Astrocyte (in vitro differentiated cells and primary cell): ENCODE measurements at regions not wholly inside any gene's neighbourhood (a gene's known extent, or its start where the extent isn't known, plus 50 kb on each side); places are given as distances from the start of the nearest gene placed in this dataset.

Experiments
- DNase-seq: peaks from one replicate; pipeline ENCODE4 v3.0.0-alpha.2; 2010; ENCODE audit warnings: low read depth
- FAIRE-seq: peaks from 2 replicates; lab custom pipeline; 2011; peaks lifted over from hg19 to GRCh38; lab: Jason Lieb, UNC
- H2AFZ ChIP-seq: 2 replicates; pipeline ENCODE4 v1.6.0; 2012; ENCODE audit warnings: low read depth, low read length, inconsistent platforms
- H3K27ac ChIP-seq: 2 replicates; pipeline ENCODE4 v1.5.1; 2011; ENCODE audit warnings: low read depth, low read length, inconsistent platforms
- H3K27me3 ChIP-seq: 2 replicates; pipeline ENCODE4 v1.6.0; 2011; ENCODE audit warnings: low read length, inconsistent platforms; ENCODE audit not compliant: insufficient read depth
- H3K36me3 ChIP-seq: 2 replicates; pipeline ENCODE4 v1.5.1; 2011; ENCODE audit warnings: low read length, inconsistent platforms; ENCODE audit not compliant: insufficient read depth
- H3K4me1 ChIP-seq: 2 replicates; pipeline ENCODE4 v1.5.1; 2011; ENCODE audit warnings: low read length, inconsistent platforms; ENCODE audit not compliant: insufficient read depth
- H3K4me2 ChIP-seq: 2 replicates; pipeline ENCODE4 v1.6.0; 2012; ENCODE audit warnings: low read length, inconsistent platforms
- H3K4me3 ChIP-seq: 2 replicates; pipeline ENCODE4 v1.5.1; 2011; ENCODE audit warnings: low read depth, mild to moderate bottlenecking, low read length, inconsistent platforms; ENCODE audit not compliant: insufficient read depth
- H3K79me2 ChIP-seq: 2 replicates; pipeline ENCODE4 v1.6.0; 2012; ENCODE audit warnings: mild to moderate bottlenecking, low read length, inconsistent platforms; ENCODE audit not compliant: insufficient read depth
- H3K9ac ChIP-seq: 2 replicates; pipeline ENCODE4 v1.6.0; 2012; ENCODE audit warnings: mild to moderate bottlenecking, low read length, inconsistent platforms
- H3K9me3 ChIP-seq: 2 replicates; pipeline ENCODE4 v1.5.1; 2012; ENCODE audit warnings: low read depth, mild to moderate bottlenecking, low read length, inconsistent platforms; ENCODE audit not compliant: insufficient read depth
- H4K20me1 ChIP-seq: 2 replicates; pipeline ENCODE4 v1.6.0; 2012; ENCODE audit warnings: low read length, inconsistent platforms; ENCODE audit not compliant: insufficient read depth
- H3K27ac Mint-ChIP-seq: one replicate; pipeline ENCODE4 v1.8.0; 2021; ENCODE audit warnings: mild to moderate bottlenecking, mixed read lengths; ENCODE audit not compliant: unreplicated experiment
- H3K27me3 Mint-ChIP-seq: one replicate; pipeline ENCODE4 v1.8.0; 2021; ENCODE audit warnings: low read depth, mixed read lengths; ENCODE audit not compliant: unreplicated experiment
- H3K36me3 Mint-ChIP-seq: one replicate; pipeline ENCODE4 v1.8.0; 2021; ENCODE audit warnings: low read depth, mixed read lengths; ENCODE audit not compliant: unreplicated experiment
- H3K4me1 Mint-ChIP-seq: one replicate; pipeline ENCODE4 v1.8.0; 2021; ENCODE audit warnings: low read depth, mixed read lengths; ENCODE audit not compliant: unreplicated experiment
- H3K4me3 Mint-ChIP-seq: one replicate; pipeline ENCODE4 v1.8.0; 2021; ENCODE audit warnings: mild to moderate bottlenecking, moderate library complexity, mixed read lengths; ENCODE audit not compliant: unreplicated experiment
- H3K9me3 Mint-ChIP-seq: one replicate; pipeline ENCODE4 v1.8.0; 2021; ENCODE audit warnings: mild to moderate bottlenecking, mixed read lengths; ENCODE audit not compliant: unreplicated experiment
- EZH2 ChIP-seq: IDR thresholded peaks from 2 replicates; pipeline ENCODE4 v1.6.1; 2012; ENCODE audit warnings: mild to moderate bottlenecking, low read length, inconsistent platforms; ENCODE audit not compliant: insufficient read depth
- TF ChIP-seq, protein P1 (sequence below): IDR thresholded peaks from 2 replicates; pipeline ENCODE4 v1.5.1; 2011; ENCODE audit warnings: low read depth, mild to moderate bottlenecking, inconsistent platforms, low read length, moderate library complexity; ENCODE audit not compliant: insufficient read depth

- no peak overlapping the region for H3K9ac ChIP-seq
- H4K20me1 ChIP-seq, result no peaks in the 10 kb centered on the region
- H3K4me2 ChIP-seq, result no peak overlapping the region
- H3K79me2 ChIP-seq, result no peaks in the 10 kb centered on the region
- Mint-ChIP-seq H3K27me3 (no peaks in the 10 kb centered on the region), H3K36me3 (no peaks in the 10 kb centered on the region), H3K27ac (peak overlapping the region; percentile 87), H3K4me1 (peaks cover 9% of the 10 kb centered on the region), H3K9me3 (no peaks in the 10 kb centered on the region), H3K4me3 (no peak overlapping the region)
- FAIRE-seq (peak; percentile 45), DNase-seq (no peak)
- no peaks in the 10 kb centered on the region for H3K27me3 ChIP-seq
- no peaks in the 10 kb centered on the region for H3K4me1 ChIP-seq
- no peaks in the 10 kb centered on the region for H3K36me3 ChIP-seq
- H3K27ac ChIP-seq, result no peak overlapping the region
- no peaks in the 10 kb centered on the region for H3K9me3 ChIP-seq
- H2AFZ ChIP-seq, result no peak overlapping the region
- TF ChIP-seq, protein P1, sequence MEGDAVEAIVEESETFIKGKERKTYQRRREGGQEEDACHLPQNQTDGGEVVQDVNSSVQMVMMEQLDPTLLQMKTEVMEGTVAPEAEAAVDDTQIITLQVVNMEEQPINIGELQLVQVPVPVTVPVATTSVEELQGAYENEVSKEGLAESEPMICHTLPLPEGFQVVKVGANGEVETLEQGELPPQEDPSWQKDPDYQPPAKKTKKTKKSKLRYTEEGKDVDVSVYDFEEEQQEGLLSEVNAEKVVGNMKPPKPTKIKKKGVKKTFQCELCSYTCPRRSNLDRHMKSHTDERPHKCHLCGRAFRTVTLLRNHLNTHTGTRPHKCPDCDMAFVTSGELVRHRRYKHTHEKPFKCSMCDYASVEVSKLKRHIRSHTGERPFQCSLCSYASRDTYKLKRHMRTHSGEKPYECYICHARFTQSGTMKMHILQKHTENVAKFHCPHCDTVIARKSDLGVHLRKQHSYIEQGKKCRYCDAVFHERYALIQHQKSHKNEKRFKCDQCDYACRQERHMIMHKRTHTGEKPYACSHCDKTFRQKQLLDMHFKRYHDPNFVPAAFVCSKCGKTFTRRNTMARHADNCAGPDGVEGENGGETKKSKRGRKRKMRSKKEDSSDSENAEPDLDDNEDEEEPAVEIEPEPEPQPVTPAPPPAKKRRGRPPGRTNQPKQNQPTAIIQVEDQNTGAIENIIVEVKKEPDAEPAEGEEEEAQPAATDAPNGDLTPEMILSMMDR, result no peak
- TF ChIP-seq EZH2, result no peak
- H3K4me3 ChIP-seq, result no peak overlapping the region
Measured at GRCh38 chr4:129550281-129550785, 454.4 kb downstream of the C4orf33 start.

DNA sequence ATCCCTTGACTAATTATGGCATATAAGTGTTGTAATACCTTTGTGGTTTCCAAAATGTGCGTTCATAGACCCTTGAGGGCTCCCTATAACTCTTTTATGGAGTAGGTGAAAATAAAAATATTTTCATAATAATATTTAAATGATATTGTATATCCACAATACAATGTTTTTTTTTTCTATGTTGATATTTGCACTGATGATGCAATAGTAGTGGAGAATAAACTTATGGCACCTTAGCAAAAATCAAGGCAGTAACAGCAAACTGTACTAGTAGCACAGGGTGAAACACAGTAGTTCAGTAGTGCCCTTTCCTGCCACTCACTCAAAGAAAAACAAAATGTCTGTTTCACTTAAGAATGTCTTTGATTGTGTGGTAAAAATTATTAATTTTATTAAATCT lies 465.3 kb downstream of the C4orf33 start:
- no peak overlapping the region for H3K9ac ChIP-seq
- Mint-ChIP-seq H3K27ac (no peak overlapping the region), H3K9me3 (no peaks in the 10 kb centered on the region), H3K27me3 (no peaks in the 10 kb centered on the region), H3K36me3 (no peaks in the 10 kb centered on the region), H3K4me1 (peaks cover 5% of the 10 kb centered on the region), H3K4me3 (no peak overlapping the region)
- no peaks in the 10 kb centered on the region for H3K9me3 ChIP-seq
- H3K4me1 ChIP-seq, result no peaks in the 10 kb centered on the region
- no peak overlapping the region for H2AFZ ChIP-seq
- H3K4me3 ChIP-seq, result no peak overlapping the region
- no peaks in the 10 kb centered on the region for H3K27me3 ChIP-seq
- no peak for FAIRE-seq
- H3K36me3 ChIP-seq, result no peaks in the 10 kb centered on the region
- no peak overlapping the region for H3K4me2 ChIP-seq
- no peak for TF ChIP-seq EZH2
- no peaks in the 10 kb centered on the region for H4K20me1 ChIP-seq
- no peak for DNase-seq
- no peak overlapping the region for H3K27ac ChIP-seq
- no peaks in the 10 kb centered on the region for H3K79me2 ChIP-seq

- peak; percentile 34 for DNase-seq
- no peaks in the 10 kb centered on the region for H3K36me3 ChIP-seq
- H3K4me2 ChIP-seq, result no peak overlapping the region
- no peaks in the 10 kb centered on the region for H3K36me3 Mint-ChIP-seq
- no peaks in the 10 kb centered on the region for H3K4me1 ChIP-seq
- no peaks in the 10 kb centered on the region for H4K20me1 ChIP-seq
- no peak for FAIRE-seq
- H3K9ac ChIP-seq, result no peak overlapping the region
- no peaks in the 10 kb centered on the region for H3K27me3 ChIP-seq
- no peaks in the 10 kb centered on the region for H3K9me3 Mint-ChIP-seq
- TF ChIP-seq EZH2, result no peak
- TF ChIP-seq, protein P1, result no peak
- H3K79me2 ChIP-seq, result no peaks in the 10 kb centered on the region
- H3K27ac ChIP-seq, result no peak overlapping the region
- H3K4me1 Mint-ChIP-seq, result peaks cover 5% of the 10 kb centered on the region
- H3K4me3 Mint-ChIP-seq, result no peak overlapping the region
- H3K9me3 ChIP-seq, result no peaks in the 10 kb centered on the region
- H3K27ac Mint-ChIP-seq, result peak overlapping the region; percentile 67
- no peaks in the 10 kb centered on the region for H3K27me3 Mint-ChIP-seq
- H3K4me3 ChIP-seq, result no peak overlapping the region
- no peak overlapping the region for H2AFZ ChIP-seq
Measured at GRCh38 chr4:129561886-129562671, 466.1 kb downstream of the C4orf33 start.
